Cardiac fibroblast (primary cell): ENCODE measurements at regions not wholly inside any gene's neighbourhood (a gene's known extent, or its start where the extent isn't known, plus 50 kb on each side); places are given as distances from the start of the nearest gene placed in this dataset.

Source experiments
- DNase-seq, 2 donors: peaks; one replicate each; pipeline versions ENCODE4 v3.0.0 to v3.0.0-alpha.2; 2010; ENCODE audit warnings: low read depth in 2 of 2
- H3K4me3 ChIP-seq, 2 donors: replicated peaks in 1 of 2; 1 replicate in 1 of 2; 2 replicates in 1 of 2; pipeline ENCODE4 v1.5.1; 2011; ENCODE audit warnings: low read depth in 2 of 2, low read length in 2 of 2, mild to moderate bottlenecking in 2 of 2, moderate library complexity in 1 of 2
- CTCF ChIP-seq: IDR thresholded peaks from one replicate; pipeline ENCODE4 v1.5.1; 2011; ENCODE audit warnings: low read depth, mild to moderate bottlenecking, low read length, inconsistent platforms

- no peak overlapping the region for H3K4me3 ChIP-seq
- DNase-seq, result no peak
- no peak for TF ChIP-seq CTCF
These were observed 417.7 kb downstream of the IRX1 start for GRCh38 chr5:4013106-4013898.

DNA sequence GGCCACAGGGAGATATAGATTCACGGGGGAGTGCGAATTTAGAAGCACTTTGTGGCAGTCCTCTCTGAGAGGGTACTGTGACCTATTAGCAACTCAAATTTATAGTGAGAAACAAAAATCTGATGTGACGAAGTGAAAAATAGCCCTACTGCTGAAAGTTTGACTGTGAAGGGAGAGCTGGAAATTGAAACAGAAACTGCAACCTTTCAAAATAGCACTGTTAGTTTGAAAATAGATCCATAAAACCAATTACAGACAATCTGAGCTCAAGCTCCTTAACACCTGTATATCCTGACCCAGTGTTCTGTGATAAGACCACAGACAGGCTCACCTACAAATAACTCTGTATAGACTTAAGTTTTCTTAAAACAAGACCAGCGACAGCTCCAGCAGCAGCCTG, 420.1 kb downstream of the IRX1 start:
- no peak for TF ChIP-seq CTCF
- no peak for DNase-seq

GRCh38 chr5:4017076-4017803, 421.6 kb downstream of the IRX1 start:
- H3K4me3 ChIP-seq, result no peak overlapping the region
- TF ChIP-seq CTCF, result no peak
- DNase-seq, result no peak

More for the DNA sequence above, 420.1 kb downstream of the IRX1 start:
- H3K4me3 ChIP-seq, result no peak overlapping the region

- DNase-seq, result no peak
- no peak for TF ChIP-seq CTCF
- H3K4me3 ChIP-seq, result no peak overlapping the region
These were observed 422.4 kb downstream of the IRX1 start for GRCh38 chr5:4018007-4018406.

- DNase-seq, result peak; percentile 41 to 48
- TF ChIP-seq CTCF, result no peak
- no peak overlapping the region for H3K4me3 ChIP-seq
These were observed 423.6 kb downstream of the IRX1 start for GRCh38 chr5:4019009-4019769.

DNA sequence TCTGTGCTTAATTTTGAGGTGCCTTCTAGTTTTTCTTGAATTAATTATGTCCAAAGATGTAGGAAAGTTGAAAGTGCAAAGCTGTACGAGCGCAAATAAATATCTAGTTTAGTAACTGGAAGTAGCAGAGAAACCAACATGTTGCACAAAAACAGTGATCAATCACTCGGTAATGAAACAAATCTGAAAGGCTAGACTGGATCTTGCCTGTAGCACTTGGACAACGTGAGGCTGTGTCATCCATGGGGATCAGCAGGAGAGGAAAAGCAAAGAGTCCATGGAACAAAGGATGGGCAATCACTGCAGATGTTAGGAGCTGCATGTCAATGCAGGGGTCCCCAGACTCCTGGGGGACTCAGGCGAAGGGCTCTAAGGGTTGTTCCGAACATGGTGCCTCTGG, 424.2 kb downstream of the IRX1 start:
- no peak for DNase-seq
- no peak for TF ChIP-seq CTCF

More for the DNA sequence above, 424.2 kb downstream of the IRX1 start:
- no peak overlapping the region for H3K4me3 ChIP-seq
